Neuronal stem cell (in vitro differentiated cells): ENCODE measurements at regions not wholly inside any gene's neighbourhood (a gene's known extent, or its start where the extent isn't known, plus 50 kb on each side); places are given as distances from the start of the nearest gene placed in this dataset.

Experiments used
- DNase-seq: peaks from one replicate; pipeline ENCODE4 v3.0.0-alpha.2; 2013; ENCODE audit warnings: low spot score
- H2AFZ ChIP-seq: one replicate; pipeline ENCODE4 v1.6.1; 2013; ENCODE audit warnings: mild to moderate bottlenecking, low read length, inconsistent platforms
- H2AK5ac ChIP-seq: 2 replicates; pipeline ENCODE4 v1.6.1; 2013; ENCODE audit warnings: low read depth, mild to moderate bottlenecking, inconsistent platforms, low read length, moderate library complexity, mixed read lengths
- H2BK120ac ChIP-seq: 2 replicates; pipeline ENCODE4 v1.6.1; 2013; ENCODE audit warnings: low read depth, mild to moderate bottlenecking, inconsistent platforms, low read length, moderate library complexity, mixed read lengths
- H2BK12ac ChIP-seq: one replicate; pipeline ENCODE4 v1.6.1; 2013; ENCODE audit warnings: low read length, inconsistent platforms
- H2BK15ac ChIP-seq: 2 replicates; pipeline ENCODE4 v1.6.1; 2013; ENCODE audit warnings: mild to moderate bottlenecking, low read length, inconsistent platforms, mixed read lengths
- H2BK5ac ChIP-seq: one replicate; pipeline ENCODE4 v1.6.1; 2013; ENCODE audit warnings: inconsistent platforms, mild to moderate bottlenecking, low read length, moderate library complexity
- H3K14ac ChIP-seq: one replicate; pipeline ENCODE4 v1.6.1; 2013; ENCODE audit warnings: low read length, inconsistent platforms
- H3K18ac ChIP-seq: 2 replicates; pipeline ENCODE4 v1.6.1; 2013; ENCODE audit warnings: low read length, inconsistent platforms
- H3K23ac ChIP-seq: 2 replicates; pipeline ENCODE4 v1.6.1; 2013; ENCODE audit warnings: low read depth, mild to moderate bottlenecking, mixed read lengths, low read length, inconsistent platforms; ENCODE audit not compliant: poor library complexity
- H3K27ac ChIP-seq: replicated peaks from 3 replicates; pipeline ENCODE4 v1.5.1; 2013; ENCODE audit warnings: low read length, inconsistent platforms
- H3K27me3 ChIP-seq, 3 experiments: 2 replicates each; pipeline ENCODE4 v1.6.1; 2013; ENCODE audit warnings: low read length in 3 of 3, mild to moderate bottlenecking in 2 of 3, inconsistent platforms in 1 of 3, low read depth in 1 of 3, mixed read lengths in 1 of 3, moderate library complexity in 1 of 3; ENCODE audit not compliant: control insufficient read depth in 3 of 3, insufficient read depth in 3 of 3
- H3K36me3 ChIP-seq, 2 donors: replicated peaks in 1 of 2; 2 replicates each; pipeline ENCODE4 v1.6.1; 2013; ENCODE audit warnings: low read length in 2 of 2; ENCODE audit not compliant: control insufficient read depth in 2 of 2, insufficient read depth in 2 of 2
- H3K4ac ChIP-seq: 2 replicates; pipeline ENCODE4 v1.6.1; 2013; ENCODE audit warnings: inconsistent platforms, mild to moderate bottlenecking, low read length, moderate library complexity
- H3K4me1 ChIP-seq, 2 donors: 1 replicate in 1 of 2; 2 replicates in 1 of 2; pipeline ENCODE4 v1.6.1; 2013; ENCODE audit warnings: low read length in 2 of 2, low read depth in 1 of 2; ENCODE audit not compliant: control insufficient read depth in 2 of 2, insufficient read depth in 1 of 2
- H3K4me2 ChIP-seq: one replicate; pipeline ENCODE4 v1.6.1; 2013; ENCODE audit warnings: mild to moderate bottlenecking, low read length, inconsistent platforms; ENCODE audit not compliant: insufficient read depth, poor library complexity, severe bottlenecking
- H3K4me3 ChIP-seq, 2 donors: 2 replicates each; pipeline ENCODE4 v1.5.1; 2013; ENCODE audit warnings: low read length in 2 of 2, mild to moderate bottlenecking in 2 of 2, inconsistent platforms in 1 of 2, moderate library complexity in 1 of 2
- H3K79me1 ChIP-seq: one replicate; pipeline ENCODE4 v1.6.1; 2013; ENCODE audit warnings: low read depth, mild to moderate bottlenecking, inconsistent platforms, low read length, moderate library complexity
- H3K9ac ChIP-seq: one replicate; pipeline ENCODE4 v1.6.1; 2013; ENCODE audit warnings: mild to moderate bottlenecking, low read depth, low read length, inconsistent platforms; ENCODE audit not compliant: poor library complexity
- H3K9me3 ChIP-seq, 2 donors: replicated peaks in 1 of 2; 2 replicates each; pipeline versions ENCODE3 to v1.6.1; 2013; ENCODE audit warnings: low read length in 2 of 2, mild to moderate bottlenecking in 2 of 2, inconsistent platforms in 1 of 2, low read depth in 1 of 2, mixed read lengths in 1 of 2, moderate library complexity in 1 of 2; ENCODE audit not compliant: control insufficient read depth in 2 of 2, insufficient read depth in 1 of 2
- H4K8ac ChIP-seq: one replicate; pipeline ENCODE4 v1.6.1; 2013; ENCODE audit warnings: low read depth, mild to moderate bottlenecking, inconsistent platforms, low read length, moderate library complexity
- H4K91ac ChIP-seq: one replicate; pipeline ENCODE4 v1.6.1; 2013; ENCODE audit warnings: low read length, low read depth, mild to moderate bottlenecking, inconsistent platforms; ENCODE audit not compliant: poor library complexity
- WGBS, 2 donors: extraction: QIAGEN DNeasy Blood & Tissue Kit; methylation state at CpG; one replicate each; pipeline ENCODE4 v1.1.7; 2013; ENCODE audit warnings: missing lambda C conversion rate in 2 of 2, mixed read lengths in 1 of 2; ENCODE audit not compliant: insufficient read length in 2 of 2, insufficient replicate concordance in 1 of 2; ENCODE audit errors: extremely low coverage in 2 of 2; 5-methylcytosine and 5-hydroxymethylcytosine counted together

DNA sequence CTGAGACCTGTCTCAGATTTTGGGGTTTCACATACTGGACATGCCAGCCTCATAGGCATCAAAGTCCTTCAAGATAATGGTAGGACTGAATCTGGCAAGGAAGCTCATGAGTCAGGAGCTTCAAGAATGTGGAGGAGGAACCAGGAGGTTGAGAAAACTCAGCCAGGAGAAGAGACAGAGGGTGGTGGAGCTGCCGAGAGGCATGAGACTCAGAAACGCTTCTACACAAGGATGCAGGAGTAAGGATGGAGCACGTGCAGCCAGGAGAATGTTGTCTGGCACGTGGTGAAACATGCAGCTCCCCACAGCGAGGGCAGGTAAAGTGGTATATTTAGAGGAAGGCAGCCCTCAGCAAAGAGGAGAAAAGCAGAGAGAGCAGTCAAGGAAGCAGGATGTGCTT lies 148.7 kb upstream of the ISX start:
- WGBS, 2 donors = no CpG with 5 or more reads among the region's 5 CpGs
- no peaks in the 10 kb centered on the region for H3K27me3 ChIP-seq
- no peak overlapping the region for H3K9ac ChIP-seq
- no peaks in the 10 kb centered on the region for H3K9me3 ChIP-seq
- H2BK5ac ChIP-seq = no peak overlapping the region
- H3K4me3 ChIP-seq = no peak overlapping the region
- H3K4ac ChIP-seq = no peak overlapping the region
- no peak for DNase-seq
- H2BK120ac ChIP-seq = no peak overlapping the region
- no peak overlapping the region for H3K4me2 ChIP-seq
- H3K23ac ChIP-seq = no peak overlapping the region
- H3K36me3 ChIP-seq = no peaks in the 10 kb centered on the region
- no peak overlapping the region for H3K18ac ChIP-seq
- no peaks in the 10 kb centered on the region for H3K79me1 ChIP-seq
- H3K4me1 ChIP-seq = peaks cover 0 to 3% of the 10 kb centered on the region in 2 donors
- no peak overlapping the region for H2BK15ac ChIP-seq
- H2AK5ac ChIP-seq = no peak overlapping the region
- H2AFZ ChIP-seq = no peak overlapping the region
- H3K14ac ChIP-seq = no peak overlapping the region
- no peak overlapping the region for H4K91ac ChIP-seq
- H4K8ac ChIP-seq = no peak overlapping the region
- H2BK12ac ChIP-seq = no peak overlapping the region
- no peak overlapping the region for H3K27ac ChIP-seq

GRCh38 chr22:34931026-34931425 lies 134.9 kb upstream of the ISX start:
- no peak overlapping the region for H2AFZ ChIP-seq
- no CpG with 5 or more reads among the region's 4 CpGs for WGBS, 2 donors
- no peak overlapping the region for H2AK5ac ChIP-seq
- H3K4me1 ChIP-seq = no peaks in the 10 kb centered on the region
- no peak overlapping the region for H3K27ac ChIP-seq
- no peak for DNase-seq
- H3K79me1 ChIP-seq = no peaks in the 10 kb centered on the region
- H2BK12ac ChIP-seq = no peak overlapping the region
- H4K91ac ChIP-seq = no peak overlapping the region
- no peak overlapping the region for H4K8ac ChIP-seq
- no peak overlapping the region for H3K14ac ChIP-seq
- no peak overlapping the region for H2BK5ac ChIP-seq
- H3K4me2 ChIP-seq = no peak overlapping the region
- no peaks in the 10 kb centered on the region for H3K36me3 ChIP-seq
- no peaks in the 10 kb centered on the region for H3K9me3 ChIP-seq
- H3K4ac ChIP-seq = no peak overlapping the region
- no peak overlapping the region for H3K18ac ChIP-seq
- no peak overlapping the region for H2BK15ac ChIP-seq
- H2BK120ac ChIP-seq = no peak overlapping the region
- H3K4me3 ChIP-seq = no peak overlapping the region
- no peak overlapping the region for H3K23ac ChIP-seq
- H3K27me3 ChIP-seq = no peaks in the 10 kb centered on the region
- no peak overlapping the region for H3K9ac ChIP-seq

DNA sequence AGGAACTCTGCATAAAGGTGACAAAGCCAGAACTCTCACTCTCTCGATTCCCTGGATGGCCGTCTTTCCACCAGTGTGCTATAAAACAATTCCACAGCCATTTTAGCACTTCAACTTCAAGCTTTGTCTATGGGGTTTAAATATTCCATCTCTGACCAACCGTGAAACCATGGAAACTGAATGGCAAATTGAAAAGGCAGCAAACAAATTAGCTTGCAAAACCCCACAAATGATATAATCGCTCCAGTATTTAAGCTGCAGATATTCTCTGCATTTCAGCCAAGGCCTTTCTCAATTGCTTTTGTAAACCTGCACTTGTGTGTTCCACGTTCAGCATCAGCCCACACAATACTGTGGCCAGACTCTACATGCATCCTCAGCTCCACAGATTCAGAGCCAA lies 131.7 kb upstream of the ISX start:
- Histone ChIP-seq H3K79me1 (no peaks in the 10 kb centered on the region), H2BK120ac (no peak overlapping the region), H3K27me3 (no peaks in the 10 kb centered on the region), H4K91ac (no peak overlapping the region), H4K8ac (no peak overlapping the region), H3K18ac (no peak overlapping the region), H3K27ac (no peak overlapping the region), H2BK15ac (no peak overlapping the region), H3K4me2 (no peak overlapping the region), H2BK5ac (no peak overlapping the region), H2AK5ac (no peak overlapping the region), H3K9me3 (no peaks in the 10 kb centered on the region), H3K36me3 (no peaks in the 10 kb centered on the region), H2BK12ac (no peak overlapping the region), H3K4me1 (no peaks in the 10 kb centered on the region), H3K9ac (no peak overlapping the region), H3K23ac (no peak overlapping the region), H3K4me3 (no peak overlapping the region), H3K14ac (no peak overlapping the region), H2AFZ (no peak overlapping the region), H3K4ac (no peak overlapping the region)
- DNase-seq = no peak
- no CpG with 5 or more reads among the region's 5 CpGs for WGBS, 2 donors

DNA sequence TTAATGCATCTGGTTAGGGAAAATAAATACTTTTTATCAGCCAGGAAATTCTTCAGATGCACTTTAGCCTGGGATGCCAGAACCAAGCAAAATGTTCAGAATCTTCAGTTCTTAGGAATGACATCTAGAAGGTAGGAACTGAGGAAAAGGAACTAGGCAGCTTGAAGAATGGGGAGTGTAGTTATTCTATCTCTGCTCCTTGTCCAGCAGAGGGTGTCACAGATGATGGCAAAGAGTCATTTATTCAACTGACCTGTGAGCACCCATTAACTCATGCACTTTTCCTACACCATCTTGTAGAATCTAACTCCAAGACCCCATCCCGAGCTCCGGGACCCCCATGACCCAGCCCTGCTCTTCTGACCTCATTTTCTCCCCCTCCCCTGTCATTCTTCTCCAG lies 122.1 kb upstream of the ISX start:
- no peak overlapping the region for H4K8ac ChIP-seq
- H3K9me3 ChIP-seq = no peaks in the 10 kb centered on the region
- no peak overlapping the region for H2BK15ac ChIP-seq
- H3K27ac ChIP-seq = no peak overlapping the region
- DNase-seq = no peak
- H2BK12ac ChIP-seq = no peak overlapping the region
- H3K27me3 ChIP-seq = no peaks in the 10 kb centered on the region
- no peak overlapping the region for H3K4ac ChIP-seq
- no peak overlapping the region for H2AK5ac ChIP-seq
- no peak overlapping the region for H2BK120ac ChIP-seq
- no peak overlapping the region for H3K18ac ChIP-seq
- H3K79me1 ChIP-seq = no peaks in the 10 kb centered on the region
- no peak overlapping the region for H3K14ac ChIP-seq
- H3K36me3 ChIP-seq = no peaks in the 10 kb centered on the region
- no peak overlapping the region for H4K91ac ChIP-seq
- H2AFZ ChIP-seq = no peak overlapping the region
- WGBS, 2 donors = no CpG with 5 or more reads among the region's 2 CpGs
- no peak overlapping the region for H3K9ac ChIP-seq
- H2BK5ac ChIP-seq = no peak overlapping the region
- H3K4me3 ChIP-seq = no peak overlapping the region
- no peaks in the 10 kb centered on the region for H3K4me1 ChIP-seq
- no peak overlapping the region for H3K23ac ChIP-seq
- H3K4me2 ChIP-seq = no peak overlapping the region
